GM19240 (cell line): ENCODE measurements at regions not wholly inside any gene's neighbourhood (a gene's known extent, or its start where the extent isn't known, plus 50 kb on each side); places are given as distances from the start of the nearest gene placed in this dataset.

Experiments
- DNase-seq: peaks from one replicate; pipeline ENCODE4 v3.0.0; 2011; ENCODE audit warnings: low spot score; ENCODE audit not compliant: insufficient read length

- DNase-seq, result no peak
Observed at GRCh38 chr2:176536439-176537133, 267.3 kb downstream of the MTX2 start.

- DNase-seq, result no peak
Observed at GRCh38 chr2:176537932-176538331, 268.7 kb downstream of the MTX2 start.

GRCh38 chr2:176540995-176541394 lies 271.8 kb downstream of the MTX2 start:
- no peak for DNase-seq

- no peak for DNase-seq
Observed at GRCh38 chr2:176542476-176542875, 273.2 kb downstream of the MTX2 start.

- no peak for DNase-seq
Observed at GRCh38 chr2:176544557-176544956, 275.3 kb downstream of the MTX2 start.

GRCh38 chr2:176544991-176545956 lies 276.0 kb downstream of the MTX2 start:
- no peak for DNase-seq

- DNase-seq, result no peak
Observed at GRCh38 chr2:176546550-176546949, 277.3 kb downstream of the MTX2 start.

- DNase-seq, result no peak
Observed at GRCh38 chr2:176552501-176553135, 283.4 kb downstream of the MTX2 start.

- no peak for DNase-seq
Observed at GRCh38 chr2:176553685-176554100, 284.5 kb downstream of the MTX2 start.

GRCh38 chr2:176554101-176555048 lies 285.1 kb downstream of the MTX2 start:
- DNase-seq, result peak; percentile 15

GRCh38 chr2:176555112-176555511 lies 285.9 kb downstream of the MTX2 start:
- DNase-seq, result no peak

- no peak for DNase-seq
Observed at GRCh38 chr2:176555781-176556180, 286.5 kb downstream of the MTX2 start.

GRCh38 chr2:176556373-176556772 lies 287.1 kb downstream of the MTX2 start:
- DNase-seq, result no peak

- no peak for DNase-seq
Observed at GRCh38 chr2:176557821-176558220, 288.6 kb downstream of the MTX2 start.

- no peak for DNase-seq
Observed at GRCh38 chr2:176558574-176559140, 289.4 kb downstream of the MTX2 start.

- DNase-seq, result no peak
Observed at GRCh38 chr2:176560296-176560695, 291.1 kb downstream of the MTX2 start.

- DNase-seq, result no peak
Observed at GRCh38 chr2:176561706-176562105, 292.5 kb downstream of the MTX2 start.

- DNase-seq, result no peak
Observed at GRCh38 chr2:176562359-176563078, 293.3 kb downstream of the MTX2 start.

GRCh38 chr2:176565641-176566323 lies 296.5 kb downstream of the MTX2 start:
- DNase-seq, result no peak
